Neuronal stem cell (in vitro differentiated cells): ENCODE measurements at regions not wholly inside any gene's neighbourhood (a gene's known extent, or its start where the extent isn't known, plus 50 kb on each side); places are given as distances from the start of the nearest gene placed in this dataset.

ENCODE experiments used
- DNase-seq: peaks from one replicate; pipeline ENCODE4 v3.0.0-alpha.2; 2013; ENCODE audit warnings: low spot score
- H2AFZ ChIP-seq: one replicate; pipeline ENCODE4 v1.6.1; 2013; ENCODE audit warnings: mild to moderate bottlenecking, low read length, inconsistent platforms
- H2AK5ac ChIP-seq: 2 replicates; pipeline ENCODE4 v1.6.1; 2013; ENCODE audit warnings: low read depth, mild to moderate bottlenecking, inconsistent platforms, low read length, moderate library complexity, mixed read lengths
- H2BK120ac ChIP-seq: 2 replicates; pipeline ENCODE4 v1.6.1; 2013; ENCODE audit warnings: low read depth, mild to moderate bottlenecking, inconsistent platforms, low read length, moderate library complexity, mixed read lengths
- H2BK12ac ChIP-seq: one replicate; pipeline ENCODE4 v1.6.1; 2013; ENCODE audit warnings: low read length, inconsistent platforms
- H2BK15ac ChIP-seq: 2 replicates; pipeline ENCODE4 v1.6.1; 2013; ENCODE audit warnings: mild to moderate bottlenecking, low read length, inconsistent platforms, mixed read lengths
- H2BK5ac ChIP-seq: one replicate; pipeline ENCODE4 v1.6.1; 2013; ENCODE audit warnings: inconsistent platforms, mild to moderate bottlenecking, low read length, moderate library complexity
- H3K14ac ChIP-seq: one replicate; pipeline ENCODE4 v1.6.1; 2013; ENCODE audit warnings: low read length, inconsistent platforms
- H3K18ac ChIP-seq: 2 replicates; pipeline ENCODE4 v1.6.1; 2013; ENCODE audit warnings: low read length, inconsistent platforms
- H3K23ac ChIP-seq: 2 replicates; pipeline ENCODE4 v1.6.1; 2013; ENCODE audit warnings: low read depth, mild to moderate bottlenecking, mixed read lengths, low read length, inconsistent platforms; ENCODE audit not compliant: poor library complexity
- H3K27ac ChIP-seq: replicated peaks from 3 replicates; pipeline ENCODE4 v1.5.1; 2013; ENCODE audit warnings: low read length, inconsistent platforms
- H3K27me3 ChIP-seq, 3 experiments: 2 replicates each; pipeline ENCODE4 v1.6.1; 2013; ENCODE audit warnings: low read length in 3 of 3, mild to moderate bottlenecking in 2 of 3, inconsistent platforms in 1 of 3, low read depth in 1 of 3, mixed read lengths in 1 of 3, moderate library complexity in 1 of 3; ENCODE audit not compliant: control insufficient read depth in 3 of 3, insufficient read depth in 3 of 3
- H3K36me3 ChIP-seq, 2 donors: replicated peaks in 1 of 2; 2 replicates each; pipeline ENCODE4 v1.6.1; 2013; ENCODE audit warnings: low read length in 2 of 2; ENCODE audit not compliant: control insufficient read depth in 2 of 2, insufficient read depth in 2 of 2
- H3K4ac ChIP-seq: 2 replicates; pipeline ENCODE4 v1.6.1; 2013; ENCODE audit warnings: inconsistent platforms, mild to moderate bottlenecking, low read length, moderate library complexity
- H3K4me1 ChIP-seq, 2 donors: 1 replicate in 1 of 2; 2 replicates in 1 of 2; pipeline ENCODE4 v1.6.1; 2013; ENCODE audit warnings: low read length in 2 of 2, low read depth in 1 of 2; ENCODE audit not compliant: control insufficient read depth in 2 of 2, insufficient read depth in 1 of 2
- H3K4me2 ChIP-seq: one replicate; pipeline ENCODE4 v1.6.1; 2013; ENCODE audit warnings: mild to moderate bottlenecking, low read length, inconsistent platforms; ENCODE audit not compliant: insufficient read depth, poor library complexity, severe bottlenecking
- H3K4me3 ChIP-seq, 2 donors: 2 replicates each; pipeline ENCODE4 v1.5.1; 2013; ENCODE audit warnings: low read length in 2 of 2, mild to moderate bottlenecking in 2 of 2, inconsistent platforms in 1 of 2, moderate library complexity in 1 of 2
- H3K79me1 ChIP-seq: one replicate; pipeline ENCODE4 v1.6.1; 2013; ENCODE audit warnings: low read depth, mild to moderate bottlenecking, inconsistent platforms, low read length, moderate library complexity
- H3K9ac ChIP-seq: one replicate; pipeline ENCODE4 v1.6.1; 2013; ENCODE audit warnings: mild to moderate bottlenecking, low read depth, low read length, inconsistent platforms; ENCODE audit not compliant: poor library complexity
- H3K9me3 ChIP-seq, 2 donors: replicated peaks in 1 of 2; 2 replicates each; pipeline versions ENCODE3 to v1.6.1; 2013; ENCODE audit warnings: low read length in 2 of 2, mild to moderate bottlenecking in 2 of 2, inconsistent platforms in 1 of 2, low read depth in 1 of 2, mixed read lengths in 1 of 2, moderate library complexity in 1 of 2; ENCODE audit not compliant: control insufficient read depth in 2 of 2, insufficient read depth in 1 of 2
- H4K8ac ChIP-seq: one replicate; pipeline ENCODE4 v1.6.1; 2013; ENCODE audit warnings: low read depth, mild to moderate bottlenecking, inconsistent platforms, low read length, moderate library complexity
- H4K91ac ChIP-seq: one replicate; pipeline ENCODE4 v1.6.1; 2013; ENCODE audit warnings: low read length, low read depth, mild to moderate bottlenecking, inconsistent platforms; ENCODE audit not compliant: poor library complexity
- WGBS, 2 donors: extraction: QIAGEN DNeasy Blood & Tissue Kit; methylation state at CpG; one replicate each; pipeline ENCODE4 v1.1.7; 2013; ENCODE audit warnings: missing lambda C conversion rate in 2 of 2, mixed read lengths in 1 of 2; ENCODE audit not compliant: insufficient read length in 2 of 2, insufficient replicate concordance in 1 of 2; ENCODE audit errors: extremely low coverage in 2 of 2; 5-methylcytosine and 5-hydroxymethylcytosine counted together

- H2BK120ac ChIP-seq: no peak overlapping the region
- no peak overlapping the region for H2AFZ ChIP-seq
- no peaks in the 10 kb centered on the region for H3K4me1 ChIP-seq
- H3K4me2 ChIP-seq: no peak overlapping the region
- H3K9ac ChIP-seq: no peak overlapping the region
- DNase-seq: no peak
- no peak overlapping the region for H3K27ac ChIP-seq
- no peak overlapping the region for H3K18ac ChIP-seq
- no peak overlapping the region for H3K23ac ChIP-seq
- no peaks in the 10 kb centered on the region for H3K79me1 ChIP-seq
- no peaks in the 10 kb centered on the region for H3K9me3 ChIP-seq
- H2AK5ac ChIP-seq: no peak overlapping the region
- H2BK15ac ChIP-seq: no peak overlapping the region
- no peak overlapping the region for H3K4me3 ChIP-seq
- H3K14ac ChIP-seq: no peak overlapping the region
- H3K27me3 ChIP-seq: no peaks in the 10 kb centered on the region
- no peak overlapping the region for H4K8ac ChIP-seq
- no peak overlapping the region for H2BK12ac ChIP-seq
- WGBS, 2 donors: no CpG with 5 or more reads among the region's 3 CpGs
- no peak overlapping the region for H2BK5ac ChIP-seq
- H3K36me3 ChIP-seq: no peaks in the 10 kb centered on the region
- no peak overlapping the region for H4K91ac ChIP-seq
- H3K4ac ChIP-seq: no peak overlapping the region
These were observed 346.6 kb upstream of the GNPDA2 start for GRCh38 chr4:45072981-45073380.

GRCh38 chr4:45064741-45065140, 338.4 kb upstream of the GNPDA2 start:
- no peak for DNase-seq
- Histone ChIP-seq H3K36me3 (no peaks in the 10 kb centered on the region), H2AFZ (no peak overlapping the region), H3K14ac (no peak overlapping the region), H3K9ac (no peak overlapping the region), H3K79me1 (no peaks in the 10 kb centered on the region), H2BK5ac (no peak overlapping the region), H3K4me3 (no peak overlapping the region), H2AK5ac (no peak overlapping the region), H2BK120ac (no peak overlapping the region), H3K4me2 (no peak overlapping the region), H3K27ac (no peak overlapping the region), H3K23ac (no peak overlapping the region), H3K18ac (no peak overlapping the region), H4K8ac (no peak overlapping the region), H2BK15ac (no peak overlapping the region), H3K4ac (no peak overlapping the region), H3K27me3 (no peaks in the 10 kb centered on the region), H2BK12ac (no peak overlapping the region), H3K4me1 (no peaks in the 10 kb centered on the region), H4K91ac (no peak overlapping the region), H3K9me3 (no peaks in the 10 kb centered on the region)
- WGBS, 2 donors: no CpG with 5 or more reads among the region's 7 CpGs

- Histone ChIP-seq H3K79me1 (no peaks in the 10 kb centered on the region), H3K23ac (no peak overlapping the region), H3K18ac (no peak overlapping the region), H3K9me3 (no peaks in the 10 kb centered on the region), H3K27ac (no peak overlapping the region), H3K4me2 (no peak overlapping the region), H2AFZ (no peak overlapping the region), H3K4ac (no peak overlapping the region), H2BK120ac (no peak overlapping the region), H4K8ac (no peak overlapping the region), H2AK5ac (no peak overlapping the region), H3K4me1 (no peaks in the 10 kb centered on the region), H2BK12ac (no peak overlapping the region), H3K27me3 (no peaks in the 10 kb centered on the region), H3K14ac (no peak overlapping the region), H3K9ac (no peak overlapping the region), H2BK5ac (no peak overlapping the region), H3K36me3 (no peaks in the 10 kb centered on the region), H2BK15ac (no peak overlapping the region), H3K4me3 (no peak overlapping the region), H4K91ac (no peak overlapping the region)
- no peak for DNase-seq
- no CpG with 5 or more reads among the region's 1 CpG for WGBS, 2 donors
These were observed 337.3 kb upstream of the GNPDA2 start for GRCh38 chr4:45063696-45064095.

GRCh38 chr4:45062935-45063545, 336.7 kb upstream of the GNPDA2 start:
- H3K14ac ChIP-seq: no peak overlapping the region
- no peak overlapping the region for H2BK15ac ChIP-seq
- no peak overlapping the region for H2BK5ac ChIP-seq
- H3K79me1 ChIP-seq: no peaks in the 10 kb centered on the region
- no CpG with 5 or more reads among the region's 1 CpG for WGBS, 2 donors
- no peak overlapping the region for H3K4me3 ChIP-seq
- no peak overlapping the region for H3K4ac ChIP-seq
- H2AFZ ChIP-seq: no peak overlapping the region
- no peak for DNase-seq
- H2BK12ac ChIP-seq: no peak overlapping the region
- H3K4me1 ChIP-seq: no peaks in the 10 kb centered on the region
- no peak overlapping the region for H3K23ac ChIP-seq
- no peak overlapping the region for H3K27ac ChIP-seq
- no peak overlapping the region for H4K8ac ChIP-seq
- no peaks in the 10 kb centered on the region for H3K9me3 ChIP-seq
- no peak overlapping the region for H3K9ac ChIP-seq
- H4K91ac ChIP-seq: no peak overlapping the region
- no peak overlapping the region for H3K18ac ChIP-seq
- H3K36me3 ChIP-seq: no peaks in the 10 kb centered on the region
- H2BK120ac ChIP-seq: no peak overlapping the region
- no peaks in the 10 kb centered on the region for H3K27me3 ChIP-seq
- no peak overlapping the region for H3K4me2 ChIP-seq
- H2AK5ac ChIP-seq: no peak overlapping the region
